ENCODE measurements at regions not wholly inside any gene's neighbourhood (a gene's known extent, or its start where the extent isn't known, plus 50 kb on each side); places are given as distances from the start of the nearest gene placed in this dataset.
A peak's percentile ranks its signal among the peaks of the same experiment; 100 is the strongest.

- no peaks in the 10 kb centered on the region for H3K36me3 ChIP-seq (replicated peaks)
- TF ChIP-seq, protein P1, sequence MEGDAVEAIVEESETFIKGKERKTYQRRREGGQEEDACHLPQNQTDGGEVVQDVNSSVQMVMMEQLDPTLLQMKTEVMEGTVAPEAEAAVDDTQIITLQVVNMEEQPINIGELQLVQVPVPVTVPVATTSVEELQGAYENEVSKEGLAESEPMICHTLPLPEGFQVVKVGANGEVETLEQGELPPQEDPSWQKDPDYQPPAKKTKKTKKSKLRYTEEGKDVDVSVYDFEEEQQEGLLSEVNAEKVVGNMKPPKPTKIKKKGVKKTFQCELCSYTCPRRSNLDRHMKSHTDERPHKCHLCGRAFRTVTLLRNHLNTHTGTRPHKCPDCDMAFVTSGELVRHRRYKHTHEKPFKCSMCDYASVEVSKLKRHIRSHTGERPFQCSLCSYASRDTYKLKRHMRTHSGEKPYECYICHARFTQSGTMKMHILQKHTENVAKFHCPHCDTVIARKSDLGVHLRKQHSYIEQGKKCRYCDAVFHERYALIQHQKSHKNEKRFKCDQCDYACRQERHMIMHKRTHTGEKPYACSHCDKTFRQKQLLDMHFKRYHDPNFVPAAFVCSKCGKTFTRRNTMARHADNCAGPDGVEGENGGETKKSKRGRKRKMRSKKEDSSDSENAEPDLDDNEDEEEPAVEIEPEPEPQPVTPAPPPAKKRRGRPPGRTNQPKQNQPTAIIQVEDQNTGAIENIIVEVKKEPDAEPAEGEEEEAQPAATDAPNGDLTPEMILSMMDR (IDR thresholded peaks at IDR 0.05; ENCODE audit: low read depth, low read length, missing control alignments): peak; percentile 62
- H3K27ac ChIP-seq: no peak overlapping the region
- no peaks in the 10 kb centered on the region for H3K27me3 ChIP-seq (replicated peaks)
- peak; percentile 48 for DNase-seq
- no peak overlapping the region for H3K4me3 ChIP-seq (ENCODE audit: low read depth, low read length)
- in situ Hi-C loops (cut with HindIII; ENCODE audit: low pct_ligation_motif_present, low sequenced_read_pairs): no loop called here
Measured at GRCh38 chr3:76369170-76369569, 583.8 kb upstream of the ZNF717 start.

DNA sequence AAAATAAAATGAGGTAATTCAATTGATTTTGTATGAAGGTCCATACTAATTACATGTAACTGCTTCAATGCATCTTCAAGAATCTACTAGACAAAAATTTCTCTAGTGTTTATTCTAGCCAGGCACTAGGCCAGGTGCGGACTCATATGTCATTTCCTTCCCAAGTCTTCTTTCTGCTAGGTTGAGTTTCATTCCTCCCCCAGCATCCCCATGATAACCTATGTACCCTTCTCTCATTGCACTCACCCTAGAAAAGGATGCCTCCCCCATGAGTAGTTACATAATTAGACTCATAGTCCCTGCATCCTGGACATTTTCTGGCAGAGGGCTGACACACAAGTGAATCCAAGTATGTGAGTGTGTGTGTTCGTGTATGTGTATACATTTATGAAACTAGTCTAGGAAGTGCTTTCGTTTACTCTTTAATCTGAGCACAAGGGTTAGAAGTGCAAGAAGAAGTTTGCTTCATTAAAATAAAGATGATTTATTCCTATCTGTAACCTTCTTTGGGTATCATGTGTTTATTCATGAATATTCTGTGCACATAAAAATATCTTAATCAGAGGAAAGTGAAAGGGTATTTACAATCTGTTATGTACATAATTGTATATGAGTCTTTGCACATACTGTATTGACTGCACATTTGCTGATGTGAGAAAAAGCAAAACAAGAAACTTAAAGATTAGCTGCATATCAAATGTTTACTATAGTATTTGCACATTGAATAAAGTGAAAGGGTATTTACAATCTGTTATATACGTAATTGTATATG is 585.6 kb upstream of the ZNF717 start:
- in situ Hi-C loops (cut with HindIII; ENCODE audit: low pct_ligation_motif_present, low sequenced_read_pairs): no loop called here
- TF ChIP-seq, protein P1 (IDR thresholded peaks at IDR 0.05; ENCODE audit: low read depth, low read length, missing control alignments): no peak
- DNase-seq: peak; percentile 20
- Histone ChIP-seq H3K4me3 (ENCODE audit: low read depth, low read length) (no peak overlapping the region), H3K27ac (no peak overlapping the region), H3K27me3 (replicated peaks) (no peaks in the 10 kb centered on the region), H3K36me3 (replicated peaks) (no peaks in the 10 kb centered on the region)

- Histone ChIP-seq H3K4me3 (ENCODE audit: low read depth, low read length) (no peak overlapping the region), H3K27me3 (replicated peaks) (no peaks in the 10 kb centered on the region)
- TF ChIP-seq, protein P1 (IDR thresholded peaks at IDR 0.05; ENCODE audit: low read depth, low read length, missing control alignments): no peak
Measured at GRCh38 chr3:76372497-76372896, 587.1 kb upstream of the ZNF717 start.

DNA sequence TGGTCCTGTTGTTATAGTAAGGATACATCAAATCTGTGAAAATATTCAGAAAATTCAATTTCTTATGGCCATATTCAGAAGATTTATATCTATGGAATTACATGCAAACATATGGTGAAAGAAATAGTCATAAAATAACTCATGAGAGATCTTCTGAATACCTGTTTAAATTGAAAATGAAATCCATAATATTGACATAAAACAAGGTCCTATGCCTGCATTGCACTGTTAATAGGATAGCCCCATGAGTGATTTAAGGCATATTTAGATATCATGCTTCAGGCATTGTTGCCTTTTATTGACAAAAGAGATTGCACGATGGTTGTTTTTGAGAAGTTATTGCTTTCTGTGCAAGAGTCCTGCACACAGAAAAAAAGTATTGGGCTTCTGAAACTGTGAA is 591.7 kb upstream of the ZNF717 start:
- TF ChIP-seq, protein P1 (IDR thresholded peaks at IDR 0.05; ENCODE audit: low read depth, low read length, missing control alignments): no peak
- in situ Hi-C loops (cut with HindIII; ENCODE audit: low pct_ligation_motif_present, low sequenced_read_pairs): no loop called here
- Histone ChIP-seq H3K4me3 (ENCODE audit: low read depth, low read length) (no peak overlapping the region), H3K36me3 (replicated peaks) (no peaks in the 10 kb centered on the region), H3K27ac (no peak overlapping the region), H3K27me3 (replicated peaks) (no peaks in the 10 kb centered on the region)
- no peak for DNase-seq

More at GRCh38 chr3:76372497-76372896, 587.1 kb upstream of the ZNF717 start:
- DNase-seq: peak; percentile 38
- Histone ChIP-seq H3K36me3 (replicated peaks) (no peaks in the 10 kb centered on the region), H3K27ac (no peak overlapping the region)
- in situ Hi-C loops (cut with HindIII; ENCODE audit: low pct_ligation_motif_present, low sequenced_read_pairs): no loop called here

DNA sequence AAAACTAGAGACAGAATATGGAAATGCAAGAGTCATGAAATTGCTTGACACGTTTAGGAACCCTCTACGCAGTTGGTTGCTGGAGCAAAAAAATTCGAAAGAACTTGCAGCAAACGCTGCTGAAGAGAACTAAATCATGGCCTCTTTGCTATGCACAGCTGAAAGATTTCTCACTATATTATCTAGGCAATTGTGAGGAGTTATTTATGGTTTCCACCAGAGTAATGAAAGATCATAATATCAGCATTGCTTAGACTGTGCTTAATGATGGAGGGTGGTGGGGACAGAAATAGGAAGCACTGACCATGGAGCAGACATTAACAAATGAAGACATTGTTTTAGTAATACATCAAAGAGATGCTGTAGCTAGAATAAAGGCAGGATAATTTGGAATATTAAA is 593.4 kb upstream of the ZNF717 start:
- DNase-seq: no peak
- no peak overlapping the region for H3K27ac ChIP-seq

More for the DNA sequence above, 593.4 kb upstream of the ZNF717 start:
- no peak overlapping the region for H3K4me3 ChIP-seq (ENCODE audit: low read depth, low read length)
- no peaks in the 10 kb centered on the region for H3K36me3 ChIP-seq (replicated peaks)
- no peaks in the 10 kb centered on the region for H3K27me3 ChIP-seq (replicated peaks)
- TF ChIP-seq, protein P1 (IDR thresholded peaks at IDR 0.05; ENCODE audit: low read depth, low read length, missing control alignments): no peak
- in situ Hi-C loops (cut with HindIII; ENCODE audit: low pct_ligation_motif_present, low sequenced_read_pairs): no loop called here

Measured in brain microvascular endothelial cell (primary cell).